ENCODE measurements at regions not wholly inside any gene's neighbourhood (a gene's known extent, or its start where the extent isn't known, plus 50 kb on each side); places are given as distances from the start of the nearest gene placed in this dataset.

- TF ChIP-seq CTCF (IDR thresholded peaks at IDR 0.05): no peak
- TF ChIP-seq POLR2A (IDR thresholded peaks at IDR 0.05): no peak
Observed at GRCh38 chr7:47154791-47155190, 427.1 kb downstream of the TNS3 start.
